NCI-H2196 (cell line): ENCODE measurements at regions not wholly inside any gene's neighbourhood (a gene's known extent, or its start where the extent isn't known, plus 50 kb on each side); places are given as distances from the start of the nearest gene placed in this dataset.
"Not testable (repeated sequence)": the region's sequence is repeated elsewhere in the genome, so short reads cannot be mapped to it uniquely, and the experiment has no call there.

Experiments used
- DNase-seq: peaks from one replicate; lab custom pipeline; 2025; ENCODE audit not compliant: unreplicated experiment; lab: John Stamatoyannopoulos, UW

DNA sequence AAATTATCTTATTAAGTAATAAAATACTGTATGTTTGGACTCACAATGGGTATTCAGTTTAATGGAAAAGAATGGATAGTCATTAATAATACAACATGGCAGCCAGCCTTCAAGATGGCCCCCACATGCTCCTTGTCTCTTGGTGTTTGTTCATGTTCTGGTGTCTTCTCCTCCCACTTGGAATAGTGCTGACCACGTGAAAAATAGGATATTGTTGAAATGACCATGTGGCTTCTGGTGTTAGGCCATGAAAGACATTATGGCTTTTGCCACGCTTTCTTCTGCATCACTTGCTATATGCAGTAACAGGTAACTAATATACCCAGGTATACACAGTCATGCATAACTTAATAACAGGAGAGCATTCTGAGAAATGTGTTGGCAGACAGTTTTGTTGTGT is 341.0 kb downstream of the KCNJ2 start:
- no peak for DNase-seq

DNA sequence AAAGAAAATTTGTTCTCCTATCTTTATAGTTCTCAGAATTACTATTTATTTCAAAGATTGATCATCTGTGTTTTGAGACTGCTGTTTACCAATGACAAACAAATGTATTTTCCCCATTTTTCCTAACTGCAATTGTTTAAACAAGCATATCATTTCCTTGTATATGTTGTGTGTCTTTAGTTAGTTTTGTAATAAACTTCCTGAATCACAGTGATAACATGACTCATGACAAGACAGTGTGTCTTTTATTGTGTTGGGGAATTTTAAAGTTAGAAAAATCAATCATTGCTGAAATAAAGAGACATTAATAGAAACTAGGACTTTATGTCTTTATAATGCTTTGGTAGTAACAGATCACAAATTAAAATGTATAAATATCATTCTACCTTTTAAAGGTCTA is 348.5 kb downstream of the KCNJ2 start:
- no peak for DNase-seq

DNA sequence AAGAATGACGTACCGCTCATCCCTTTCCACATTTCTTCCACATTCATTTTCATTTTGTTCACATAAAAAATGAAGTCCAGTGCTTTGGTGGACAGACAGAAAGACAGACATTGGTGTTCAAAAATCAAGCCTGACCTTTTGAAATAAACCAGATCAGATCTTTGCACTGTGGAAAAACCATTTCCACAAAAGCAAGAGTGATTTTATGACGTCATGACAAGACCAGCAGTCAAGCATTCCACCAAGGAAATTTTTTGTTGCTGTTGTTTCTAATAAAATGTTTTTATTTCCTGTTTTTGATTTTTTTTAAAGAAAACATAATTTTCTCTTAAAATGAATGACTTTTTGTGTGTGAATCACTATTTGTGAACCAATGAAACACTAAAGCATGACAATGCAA is 350.0 kb downstream of the KCNJ2 start:
- no peak for DNase-seq

DNA sequence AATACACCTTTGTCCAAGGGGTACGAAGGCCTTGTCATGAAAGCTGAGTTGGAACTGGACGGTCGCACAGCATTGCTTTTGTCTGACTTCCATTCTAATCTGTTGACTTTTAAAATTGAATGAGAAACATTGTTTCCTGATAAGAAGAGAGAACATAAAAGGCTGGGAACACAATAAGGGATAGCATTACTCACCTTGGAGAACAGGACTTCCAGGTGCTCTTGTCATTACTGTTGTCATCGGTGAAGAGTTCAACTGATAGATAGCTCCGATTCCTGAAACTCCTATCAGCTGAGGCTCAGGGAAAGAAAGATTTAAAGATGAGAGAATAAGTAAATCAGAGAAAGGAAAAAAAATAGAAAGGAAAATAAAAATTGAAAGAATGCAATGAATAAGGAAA is 351.1 kb downstream of the KCNJ2 start:
- peak; percentile 22 for DNase-seq

DNA sequence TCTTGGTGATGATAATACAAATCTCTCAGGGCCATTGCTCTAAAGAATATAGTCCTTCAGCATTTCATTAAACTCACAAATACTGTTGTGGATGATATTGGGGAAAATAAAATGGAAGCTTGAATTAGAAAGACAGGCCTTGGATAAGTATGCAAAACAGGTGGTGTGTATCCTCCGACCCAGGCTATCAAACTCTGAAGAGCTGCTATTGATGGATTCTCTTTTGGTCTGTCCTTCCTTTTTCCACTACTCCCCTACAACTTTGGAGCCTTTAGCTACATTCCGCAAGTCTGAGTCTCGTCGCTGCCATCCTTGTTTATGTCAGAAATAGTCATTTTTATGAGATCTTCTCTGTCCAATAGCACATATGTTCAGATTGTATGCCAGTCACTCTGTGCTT is 351.6 kb downstream of the KCNJ2 start:
- DNase-seq, result no peak

DNA sequence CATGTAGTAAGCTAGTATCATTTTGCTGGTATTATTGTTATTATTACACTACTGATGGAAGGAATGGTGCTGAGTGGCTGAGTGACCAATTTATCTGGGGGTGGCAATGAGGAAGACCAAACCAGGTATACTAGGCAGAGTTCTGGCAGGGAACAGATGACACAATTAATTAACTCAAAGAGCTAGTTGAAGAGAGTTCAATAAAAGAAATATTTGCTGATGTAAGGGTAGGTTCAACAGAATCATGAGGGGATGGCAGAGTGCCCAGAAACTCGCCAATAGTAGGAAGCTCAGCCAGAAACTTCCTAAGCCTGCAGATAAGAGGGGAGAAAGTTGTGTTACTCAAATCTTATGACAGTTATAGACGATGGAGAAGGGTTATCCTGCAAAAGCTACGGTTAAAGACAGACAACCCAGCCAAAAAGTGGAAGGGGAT is 352.5 kb downstream of the KCNJ2 start:
- peak; percentile 54 for DNase-seq

DNA sequence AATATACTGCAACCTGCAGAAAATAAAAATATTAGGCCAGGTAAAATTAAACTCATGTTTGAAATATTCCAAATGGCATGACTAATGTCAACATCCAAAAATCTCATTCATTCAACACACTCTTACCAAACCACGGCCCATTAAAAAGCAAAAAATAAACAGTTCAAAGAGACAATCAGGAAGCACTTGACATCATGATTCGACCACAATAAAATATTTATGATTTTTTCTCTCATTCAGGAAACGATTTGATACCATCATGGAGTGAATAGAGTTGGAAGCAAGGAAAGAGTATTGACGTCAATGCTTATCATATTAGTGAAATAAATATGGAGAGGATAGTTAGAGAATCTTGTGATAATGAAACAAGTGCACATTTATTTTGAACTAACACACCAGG is 354.1 kb downstream of the KCNJ2 start:
- DNase-seq, result peak; percentile 63

DNA sequence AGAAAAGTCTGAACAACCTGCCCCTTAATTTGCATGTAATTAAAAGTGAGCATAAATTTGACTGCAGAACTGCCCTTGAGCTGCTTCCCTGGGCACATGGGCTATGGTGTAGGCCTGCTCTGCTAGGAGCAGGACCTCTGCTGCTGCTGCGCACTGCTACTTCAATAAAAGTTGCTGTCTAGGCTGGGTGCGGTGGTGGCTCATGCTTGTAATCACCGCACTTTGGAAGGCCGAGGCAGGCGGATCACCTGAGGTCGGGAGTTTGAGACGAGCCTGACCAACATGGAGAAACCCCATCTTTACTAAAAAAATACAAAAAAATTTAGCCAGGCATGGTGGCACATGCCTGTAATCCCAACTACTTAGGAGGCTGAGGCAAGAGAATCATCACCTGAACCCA is 355.7 kb downstream of the KCNJ2 start:
- not testable (repeated sequence) for DNase-seq

DNA sequence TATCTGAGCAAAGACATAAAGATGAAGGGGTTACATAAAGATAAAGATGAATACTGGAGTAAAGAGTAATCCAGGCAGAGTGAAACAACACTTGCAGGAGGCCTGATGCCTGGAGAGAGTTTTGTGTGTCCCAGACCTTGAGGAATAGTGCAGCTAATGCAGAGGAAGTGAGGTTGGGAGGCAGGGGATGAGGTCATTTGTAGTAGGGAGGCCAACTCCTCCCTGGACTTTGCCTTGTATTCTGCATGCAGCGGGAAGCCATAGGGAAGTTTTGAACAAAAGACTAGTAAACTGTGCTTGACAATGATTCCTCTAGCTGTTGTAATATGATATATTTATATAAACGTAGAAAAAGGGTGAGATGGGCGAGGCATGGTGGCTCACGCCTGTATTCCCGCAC is 356.6 kb downstream of the KCNJ2 start:
- no peak for DNase-seq

DNA sequence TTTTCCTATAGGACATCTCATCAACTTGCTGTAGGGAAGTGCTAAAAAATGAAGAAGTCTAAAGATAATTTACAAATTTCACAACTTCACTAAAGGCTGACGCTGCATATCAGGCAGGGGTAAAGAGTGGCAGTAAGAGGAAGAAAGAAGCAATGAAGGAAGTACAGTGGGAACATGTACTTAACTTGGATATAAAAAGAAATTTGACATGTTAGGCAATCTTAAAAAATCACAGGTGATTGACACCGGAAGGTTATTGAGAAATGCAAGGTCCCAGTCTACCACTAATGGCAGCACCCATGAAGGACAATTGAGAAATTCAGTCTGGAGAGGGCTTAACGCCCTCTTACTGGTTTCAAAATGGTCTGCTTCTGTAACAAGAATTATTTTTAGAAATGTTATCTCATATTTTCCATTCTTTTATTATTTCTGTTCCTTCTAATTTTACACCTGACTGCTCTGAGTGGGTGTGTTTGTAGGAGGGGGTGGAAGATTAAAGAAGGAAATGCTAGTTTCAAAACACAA is 358.1 kb downstream of the KCNJ2 start:
- no peak for DNase-seq

DNA sequence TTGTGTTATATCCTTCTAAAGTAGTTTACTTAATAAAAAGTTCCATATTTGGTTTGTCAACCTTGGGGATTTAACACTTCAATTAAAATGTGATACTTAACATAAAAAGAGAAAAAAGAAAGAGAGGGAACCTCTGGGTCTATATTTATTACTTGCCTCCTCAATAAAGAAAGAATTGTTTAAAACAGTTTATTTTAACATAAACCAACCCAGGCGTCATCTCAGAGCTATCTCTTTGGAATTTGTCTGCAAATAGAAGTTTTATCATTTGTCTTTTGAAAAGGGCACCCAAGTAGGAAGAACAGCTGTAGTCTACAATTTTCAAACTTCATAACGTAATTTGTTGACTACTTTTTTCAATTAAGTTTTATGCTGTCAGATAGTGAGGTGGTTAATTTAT is 364.1 kb downstream of the KCNJ2 start:
- DNase-seq, result no peak

DNA sequence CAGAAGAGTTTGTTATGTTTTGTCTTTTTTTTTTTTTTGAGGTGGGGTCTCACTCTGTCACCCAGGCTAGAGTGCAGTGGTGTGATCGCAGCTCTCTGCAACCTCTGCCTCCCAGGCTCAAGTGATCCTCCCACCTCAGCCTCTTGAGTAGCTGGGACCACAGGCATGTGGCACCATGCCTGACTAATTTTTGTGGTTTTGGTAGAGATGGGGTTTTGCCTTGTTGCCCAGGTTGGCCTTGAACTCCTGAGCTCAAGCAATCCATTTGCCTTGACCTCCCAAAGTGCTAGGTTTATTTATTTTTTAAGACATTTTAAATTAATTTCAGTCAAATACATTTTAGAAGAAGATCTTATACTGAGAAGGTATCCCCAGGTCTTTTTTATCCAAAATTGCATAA is 366.7 kb downstream of the KCNJ2 start:
- no peak for DNase-seq

DNA sequence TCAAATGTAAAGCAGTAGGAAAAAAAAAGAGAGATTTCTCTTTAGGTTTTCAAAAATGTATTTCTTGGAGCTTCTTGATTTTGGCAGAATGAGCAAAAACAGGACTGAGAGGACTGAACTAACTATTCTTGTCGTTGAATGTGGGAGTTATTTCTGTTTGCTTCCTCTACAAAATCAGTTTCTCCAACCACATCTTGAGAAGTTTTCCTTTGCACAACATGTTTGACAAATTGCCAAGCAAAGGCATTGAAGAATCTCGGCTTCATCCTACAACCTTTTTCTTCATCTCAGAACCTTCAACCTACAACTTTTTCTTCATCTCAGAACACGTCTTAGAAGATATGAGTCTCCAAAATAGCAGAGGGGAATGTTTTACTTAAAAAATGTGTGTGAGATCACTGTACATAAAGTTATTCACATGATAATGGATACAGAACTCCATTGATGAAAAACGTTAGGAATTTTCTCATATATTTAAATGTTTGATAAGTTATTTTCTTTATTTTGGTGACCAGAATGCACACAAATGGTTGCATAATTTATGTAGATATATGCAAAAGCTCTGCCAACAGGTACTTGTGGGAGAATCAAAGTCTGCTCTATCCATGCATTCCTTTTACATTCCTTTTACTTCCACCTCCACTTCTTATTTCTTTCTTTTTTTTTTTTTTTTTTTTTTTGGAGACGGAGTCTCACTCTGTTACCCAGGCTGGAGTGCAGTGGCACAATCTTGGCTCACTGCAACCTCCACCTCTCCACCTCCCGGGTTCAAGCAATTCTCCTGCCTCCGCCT is 370.0 kb downstream of the KCNJ2 start:
- DNase-seq, result no peak

DNA sequence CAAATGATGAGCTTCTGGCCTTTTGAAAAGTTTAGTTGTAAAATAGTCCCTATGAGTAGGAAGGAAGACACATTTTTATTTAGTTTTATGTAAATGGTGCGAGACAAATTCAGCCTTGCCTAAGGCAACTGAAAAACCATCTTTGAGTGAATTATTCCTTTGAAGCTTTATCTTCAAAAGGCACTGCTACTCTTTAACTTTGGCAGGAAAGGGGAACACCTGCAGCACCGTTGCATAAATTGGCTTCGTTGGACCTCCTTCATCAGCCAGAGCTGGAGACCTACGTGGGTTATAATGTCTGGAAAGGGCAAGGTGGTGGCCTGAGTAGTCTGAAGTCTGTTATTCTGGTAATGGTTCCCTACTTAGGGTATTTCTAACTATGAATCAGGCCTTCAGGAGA is 373.5 kb downstream of the KCNJ2 start:
- DNase-seq, result no peak

DNA sequence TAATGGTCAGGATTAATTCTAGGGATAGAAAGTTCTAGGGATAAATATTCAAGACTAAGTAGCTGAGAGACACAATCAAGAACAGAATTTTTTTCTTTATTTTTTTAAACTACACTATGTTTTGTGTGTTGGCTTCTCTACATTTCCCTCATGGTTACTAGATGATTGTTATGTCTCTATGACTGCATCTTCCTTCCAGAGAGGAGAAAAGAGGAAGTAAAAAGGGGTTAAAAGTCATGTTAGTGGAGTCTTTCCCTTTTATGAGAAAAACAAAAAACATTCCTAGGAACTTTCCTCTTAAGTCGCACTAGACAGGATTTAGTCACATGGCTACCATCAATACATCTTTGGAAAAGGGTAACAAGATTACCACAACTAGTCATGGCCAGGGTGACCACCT is 375.0 kb downstream of the KCNJ2 start:
- DNase-seq, result no peak

DNA sequence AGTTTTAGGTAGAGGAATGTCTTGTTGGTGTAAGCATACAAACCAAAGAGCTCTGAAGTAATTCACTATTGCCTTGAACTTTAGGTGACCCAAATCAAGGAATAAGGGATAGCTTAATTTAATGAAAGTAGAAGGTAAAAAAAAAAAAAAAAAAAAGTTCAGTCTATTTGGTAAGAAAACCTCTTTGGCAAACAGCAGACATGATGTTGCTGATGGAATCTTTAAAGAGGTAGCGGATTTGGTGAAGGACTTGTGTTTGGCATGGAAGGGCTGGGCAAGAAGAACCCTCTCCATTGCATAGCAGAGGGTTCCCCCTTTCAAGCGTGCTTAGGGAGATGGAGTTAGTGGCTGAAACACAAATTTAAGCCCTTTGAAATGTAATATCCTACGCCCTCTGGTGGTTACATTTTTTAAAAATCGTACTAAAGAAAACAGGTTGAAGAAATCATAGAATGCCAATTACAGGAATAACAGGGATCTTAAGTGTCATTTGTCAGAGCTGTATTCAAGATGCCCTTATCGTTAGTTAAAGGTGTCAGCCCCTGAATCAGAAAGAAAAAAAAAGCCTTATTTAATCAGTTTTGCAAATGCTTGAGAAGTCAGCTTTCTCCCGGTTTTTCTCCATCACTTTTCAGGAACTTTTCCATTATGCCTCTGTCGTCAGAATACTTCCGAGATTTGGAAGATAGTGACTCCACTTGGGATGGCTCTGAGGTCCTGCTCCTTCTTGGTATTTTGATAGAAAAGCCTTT is 383.1 kb downstream of the KCNJ2 start:
- DNase-seq, result peak; percentile 58

DNA sequence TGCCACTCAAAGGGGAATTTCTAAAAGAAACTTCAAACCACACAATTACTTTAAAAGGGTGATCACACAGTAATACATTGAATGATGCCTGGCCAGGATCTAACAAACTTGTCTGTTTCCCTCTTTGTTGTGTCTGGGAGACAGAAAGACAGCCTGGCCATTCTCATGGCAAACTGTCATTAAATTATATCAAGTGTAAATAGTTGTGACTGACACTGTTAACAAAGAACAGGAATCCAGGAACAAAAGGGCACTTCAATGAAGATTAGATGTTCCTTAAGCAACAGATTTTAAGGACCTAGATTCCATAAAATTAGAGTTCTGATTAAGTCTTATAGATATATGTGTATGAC is 383.6 kb downstream of the KCNJ2 start:
- DNase-seq, result no peak

DNA sequence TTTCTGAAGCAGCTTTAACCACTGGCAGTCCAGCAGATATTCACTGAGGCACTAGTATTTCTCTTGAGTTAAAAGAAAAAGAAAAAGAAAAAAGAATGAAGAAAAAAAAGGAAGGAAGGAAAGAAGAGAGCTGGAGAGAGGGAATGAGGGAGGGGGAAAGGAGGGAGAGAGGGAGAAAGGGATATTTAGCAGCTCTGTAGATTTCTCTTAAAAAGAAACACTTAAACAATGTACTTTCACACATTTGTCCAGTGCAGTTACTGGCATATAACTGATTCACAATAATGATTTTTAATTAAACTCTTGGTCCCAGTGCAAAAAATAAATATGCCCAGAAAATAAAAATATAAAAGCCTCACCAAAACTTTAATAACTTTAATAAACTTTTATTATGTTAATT is 386.4 kb downstream of the KCNJ2 start:
- no peak for DNase-seq

DNA sequence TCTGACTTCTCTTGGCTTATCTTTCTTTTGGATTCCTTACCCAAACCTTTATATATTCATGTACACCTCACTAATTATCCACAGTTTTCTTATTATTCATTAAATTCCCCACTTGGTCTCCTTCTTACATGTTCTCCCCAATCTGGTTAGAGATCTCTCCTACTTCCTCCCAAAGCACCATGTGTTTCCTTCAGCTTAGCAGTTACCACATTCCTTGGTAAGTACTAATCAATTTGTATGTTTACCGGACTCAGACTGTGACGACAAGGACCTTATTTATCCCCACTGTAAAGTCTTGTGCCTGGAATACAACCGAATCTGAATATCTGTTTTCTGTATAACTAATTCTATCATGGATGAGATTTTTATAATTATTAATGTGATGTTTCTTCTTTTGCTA is 389.5 kb downstream of the KCNJ2 start:
- DNase-seq, result no peak

DNA sequence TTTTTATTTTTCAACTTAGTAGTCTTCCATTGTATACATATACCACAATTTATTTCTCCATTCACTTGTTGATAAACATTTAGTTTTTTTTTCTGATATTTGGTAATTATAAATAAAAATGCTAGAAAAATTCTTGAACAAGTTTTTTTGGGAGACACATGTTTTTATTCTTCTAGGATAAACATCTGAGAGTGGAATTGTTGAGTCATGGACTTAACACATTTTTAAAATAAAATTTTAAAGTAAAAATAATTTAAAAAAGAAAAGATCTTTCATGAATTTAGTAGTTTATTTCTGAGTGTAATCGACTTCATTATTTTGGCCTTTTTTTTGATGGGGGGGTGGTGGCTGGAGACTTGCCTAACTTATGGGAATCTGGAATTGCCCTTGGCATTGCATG is 391.1 kb downstream of the KCNJ2 start:
- DNase-seq, result no peak

DNA sequence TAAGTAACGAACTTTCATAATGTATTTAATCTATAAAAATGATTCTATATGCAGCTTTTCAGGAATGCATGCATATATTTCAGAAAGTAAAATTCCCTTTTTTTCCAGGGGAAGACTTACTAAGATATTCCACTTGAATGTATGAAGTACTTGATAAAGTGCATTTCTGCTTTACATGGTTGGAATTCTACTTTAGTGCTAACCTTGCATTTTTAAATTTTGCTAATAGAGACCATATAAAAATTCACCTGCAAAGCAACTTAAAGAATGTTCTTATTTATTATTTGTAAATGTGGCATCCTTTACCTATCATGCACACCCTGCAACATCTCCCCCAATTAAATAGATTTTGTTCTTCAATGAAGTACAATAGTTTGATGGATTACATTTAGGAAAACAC is 392.8 kb downstream of the KCNJ2 start:
- DNase-seq, result no peak

DNA sequence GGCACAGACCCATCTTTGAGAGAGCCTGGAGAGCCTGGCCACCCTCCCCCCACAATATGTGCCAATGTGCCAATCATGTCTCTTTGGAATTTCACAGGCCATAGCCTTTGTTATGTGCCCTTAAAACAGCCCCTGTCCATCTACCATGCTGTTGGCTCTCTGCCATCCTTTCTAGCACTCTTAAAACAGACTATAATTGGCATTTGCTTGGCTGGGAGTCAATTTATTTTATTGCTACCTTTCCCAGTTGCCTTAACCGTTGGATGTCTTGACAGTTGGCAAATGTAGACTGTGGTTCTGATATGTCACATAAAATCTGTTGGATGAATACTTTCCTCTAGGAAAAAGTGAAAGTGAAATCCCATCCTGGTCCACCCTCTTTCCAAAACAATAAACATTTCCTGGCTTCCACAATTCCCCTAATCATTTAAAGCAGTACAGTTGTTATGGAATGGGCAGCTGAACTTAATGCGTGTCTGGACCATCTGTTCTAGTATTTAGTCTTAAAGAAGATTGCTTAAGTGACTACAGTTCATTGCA is 394.0 kb downstream of the KCNJ2 start:
- peak; percentile 20 for DNase-seq
